H1 (cell line): ENCODE measurements at regions not wholly inside any gene's neighbourhood (a gene's known extent, or its start where the extent isn't known, plus 50 kb on each side); places are given as distances from the start of the nearest gene placed in this dataset.

Experiments used
- CTCF ChIA-PET: fragments of 300-600 bp; sonication (Branson Sonifier 250); formaldehyde crosslinking; loops from one replicate; lab custom pipeline; 2021; ENCODE audit not compliant: partially characterized antibody; lab: Charles Lee
- POLR2A ChIA-PET: fragments of 300-600 bp; sonication (Branson Sonifier 250); formaldehyde crosslinking; loops from one replicate; lab custom pipeline; 2021; ENCODE audit warnings: inconsistent platforms; ENCODE audit not compliant: partially characterized antibody; lab: Charles Lee
- DNase-seq, 2 experiments: peaks; one replicate each; pipeline versions ENCODE4 v3.0.0 to v3.0.0-alpha.2; 2010 to 2022; ENCODE audit warnings: low spot score in 2 of 2, low read depth in 1 of 2, mixed read lengths in 1 of 2
- FAIRE-seq: peaks from 2 replicates; lab custom pipeline; 2011; peaks lifted over from hg19 to GRCh38; lab: Jason Lieb, UNC
- H2AFZ ChIP-seq: 2 replicates; pipeline ENCODE4 v1.8.1; 2012; ENCODE audit warnings: low read length, inconsistent platforms
- H2AK5ac ChIP-seq: 2 replicates; pipeline ENCODE4 v1.6.1; 2013; ENCODE audit warnings: low read depth, low read length
- H2BK120ac ChIP-seq: replicated peaks from 2 replicates; pipeline ENCODE3; 2013; ENCODE audit warnings: low read depth, low read length, inconsistent platforms
- H2BK12ac ChIP-seq: 2 replicates; pipeline ENCODE4 v1.6.1; 2013; ENCODE audit warnings: low read depth, low read length
- H2BK15ac ChIP-seq: 2 replicates; pipeline ENCODE4 v1.6.1; 2013; ENCODE audit warnings: low read length
- H2BK20ac ChIP-seq: 2 replicates; pipeline ENCODE4 v1.6.1; 2013; ENCODE audit warnings: low read length
- H2BK5ac ChIP-seq: 2 replicates; pipeline ENCODE4 v1.6.1; 2013; ENCODE audit warnings: low read depth, low read length
- H3K14ac ChIP-seq: 2 replicates; pipeline ENCODE4 v1.6.1; 2013; ENCODE audit warnings: inconsistent platforms; ENCODE audit not compliant: insufficient read length
- H3K18ac ChIP-seq: 2 replicates; pipeline ENCODE4 v1.6.1; 2013; ENCODE audit warnings: low read length; ENCODE audit errors: extremely low read depth
- H3K23ac ChIP-seq: 2 replicates; pipeline ENCODE4 v1.6.1; 2013; ENCODE audit warnings: inconsistent platforms; ENCODE audit not compliant: insufficient read length
- H3K23me2 ChIP-seq: 2 replicates; pipeline ENCODE4 v1.6.1; 2013; ENCODE audit warnings: low read depth, low read length
- H3K27ac ChIP-seq: 2 replicates; pipeline ENCODE4 v1.6.1; 2011; ENCODE audit warnings: low read depth, low read length, inconsistent platforms
- H3K27me3 ChIP-seq, 4 experiments: replicated peaks in 1 of 4; 1 replicate in 1 of 4; 2 replicates in 3 of 4; pipeline versions ENCODE4 v1.6.1 to v1.8.1; 2011 to 2013; ENCODE audit warnings: low read length in 3 of 4, mild to moderate bottlenecking in 3 of 4, inconsistent platforms in 2 of 4, mixed read lengths in 2 of 4, moderate library complexity in 1 of 4; ENCODE audit not compliant: control insufficient read depth in 3 of 4, insufficient read depth in 3 of 4; ENCODE audit errors: extremely low read depth in 1 of 4
- H3K36me3 ChIP-seq, 4 experiments: 2 replicates each; pipeline versions ENCODE4 v1.6.1 to v1.8.1; 2011 to 2013; ENCODE audit warnings: mild to moderate bottlenecking in 4 of 4, low read length in 3 of 4, moderate library complexity in 2 of 4, control low read depth in 1 of 4, inconsistent platforms in 1 of 4; ENCODE audit not compliant: insufficient read depth in 4 of 4, control insufficient read depth in 2 of 4
- H3K4ac ChIP-seq: replicated peaks from 2 replicates; pipeline ENCODE3; 2013; ENCODE audit warnings: low read length, low read depth, mixed read lengths, inconsistent platforms; ENCODE audit not compliant: insufficient read length
- H3K4me1 ChIP-seq, 4 experiments: replicated peaks in 1 of 4; 1 replicate in 1 of 4; 2 replicates in 3 of 4; pipeline versions ENCODE4 v1.6.1 to v1.8.1; 2011 to 2013; ENCODE audit warnings: low read length in 3 of 4, inconsistent platforms in 2 of 4, mixed read lengths in 1 of 4; ENCODE audit not compliant: insufficient read depth in 4 of 4, control insufficient read depth in 3 of 4
- H3K4me2 ChIP-seq, 2 experiments: 2 replicates each; pipeline versions ENCODE4 v1.6.1 to v1.8.1; 2011 to 2013; ENCODE audit warnings: low read depth in 2 of 2, low read length in 2 of 2, control low read depth in 1 of 2, inconsistent platforms in 1 of 2, mild to moderate bottlenecking in 1 of 2; ENCODE audit not compliant: insufficient read depth in 1 of 2
- H3K4me3 ChIP-seq, 4 experiments: fragments of 200-600, 300-600 bp in 1 of 4; sonication (generic), shearing (Covaris generic), sonication (Bioruptor Twin) in 1 of 4; 2 replicates each; pipeline versions ENCODE4 v1.5.1 to v1.8.1; 2011 to 2016; ENCODE audit warnings: low read length in 4 of 4, low read depth in 3 of 4, control low read depth in 2 of 4, inconsistent platforms in 2 of 4, mild to moderate bottlenecking in 2 of 4, mixed read lengths in 1 of 4, moderate library complexity in 1 of 4; ENCODE audit not compliant: insufficient read depth in 2 of 4; ENCODE audit errors: extremely low read depth in 1 of 4
- H3K56ac ChIP-seq: replicated peaks from 2 replicates; pipeline ENCODE3; 2013; ENCODE audit warnings: low read depth, mild to moderate bottlenecking, mixed read lengths, low read length, inconsistent platforms; ENCODE audit not compliant: insufficient read length
- H3K79me1 ChIP-seq: 2 replicates; pipeline ENCODE4 v1.6.1; 2013; ENCODE audit warnings: low read depth, low read length, control low read depth
- H3K79me2 ChIP-seq, 2 experiments: 2 replicates each; pipeline versions ENCODE4 v1.6.1 to v1.8.1; 2012 to 2013; ENCODE audit warnings: low read length in 2 of 2, mild to moderate bottlenecking in 2 of 2, inconsistent platforms in 1 of 2; ENCODE audit not compliant: insufficient read depth in 2 of 2, control insufficient read depth in 1 of 2
- H3K9ac ChIP-seq, 4 experiments: replicated peaks in 1 of 4; 1 replicate in 1 of 4; 2 replicates in 3 of 4; pipeline versions ENCODE4 v1.6.1 to v1.8.1; 2011 to 2013; ENCODE audit warnings: low read depth in 3 of 4, low read length in 3 of 4, control low read depth in 2 of 4, mild to moderate bottlenecking in 2 of 4, moderate library complexity in 2 of 4, inconsistent platforms in 1 of 4; ENCODE audit errors: extremely low read depth in 1 of 4
- H3K9me3 ChIP-seq, 2 experiments: 2 replicates each; pipeline versions ENCODE4 v1.6.1 to v1.8.1; 2012 to 2013; ENCODE audit warnings: mild to moderate bottlenecking in 2 of 2, moderate library complexity in 2 of 2, control low read depth in 1 of 2, inconsistent platforms in 1 of 2, low read depth in 1 of 2, low read length in 1 of 2, mixed read lengths in 1 of 2; ENCODE audit not compliant: insufficient read depth in 2 of 2
- H4K20me1 ChIP-seq, 2 experiments: replicated peaks in 1 of 2; 2 replicates each; pipeline versions ENCODE3 to v1.8.1; 2011 to 2013; ENCODE audit warnings: inconsistent platforms in 2 of 2, low read length in 2 of 2, mild to moderate bottlenecking in 1 of 2; ENCODE audit not compliant: insufficient read depth in 2 of 2, control insufficient read depth in 1 of 2
- H4K5ac ChIP-seq: 2 replicates; pipeline ENCODE4 v1.6.1; 2013; ENCODE audit warnings: low read length, low read depth, mixed read lengths, inconsistent platforms; ENCODE audit not compliant: insufficient read length
- H4K8ac ChIP-seq: 2 replicates; pipeline ENCODE4 v1.8.0; 2013; ENCODE audit warnings: mild to moderate bottlenecking, moderate library complexity, low read length, inconsistent platforms; ENCODE audit not compliant: insufficient read depth; ENCODE audit errors: extremely low read depth
- H4K91ac ChIP-seq: replicated peaks from 2 replicates; pipeline ENCODE3; 2013; ENCODE audit warnings: low read length, mixed read lengths, inconsistent platforms; ENCODE audit not compliant: insufficient read length
- BCL11A ChIP-seq, 2 experiments: IDR thresholded peaks; one replicate each; pipeline ENCODE4 v1.6.1; 2011; ENCODE audit warnings: low read depth in 2 of 2, low read length in 2 of 2, mild to moderate bottlenecking in 2 of 2
- JUND ChIP-seq: IDR thresholded peaks from 2 replicates; pipeline ENCODE4 v1.6.1; 2011; ENCODE audit warnings: mild to moderate bottlenecking, improper control_type of control experiment, low read length
- KDM5A ChIP-seq: fragments of 200-600 bp; IDR thresholded peaks from 2 replicates; pipeline ENCODE4 v1.7.1; 2012; ENCODE audit warnings: mild to moderate bottlenecking, low read length, inconsistent platforms, mixed read lengths
- MAFK ChIP-seq: IDR thresholded peaks from 2 replicates; pipeline ENCODE4 v1.6.1; 2012; ENCODE audit warnings: low read depth, mild to moderate bottlenecking, improper control_type of control experiment, low read length
- RFX5 ChIP-seq: IDR thresholded peaks from 2 replicates; pipeline ENCODE4 v1.6.1; 2011; ENCODE audit warnings: low read depth, low read length, improper control_type of control experiment, borderline replicate concordance
- SIX5 ChIP-seq: IDR thresholded peaks from 2 replicates; pipeline ENCODE4 v1.6.1; 2011; ENCODE audit warnings: mild to moderate bottlenecking, low read depth, low read length
- SUZ12 ChIP-seq: fragments of 200-600 bp; sonication (generic); IDR thresholded peaks from 2 replicates; pipeline ENCODE4 v1.6.1; 2012; ENCODE audit warnings: mild to moderate bottlenecking, inconsistent platforms, low read length, moderate library complexity, mixed read lengths
- YY1 ChIP-seq: IDR thresholded peaks from 2 replicates; pipeline ENCODE4 v1.6.1; 2011; ENCODE audit warnings: low read depth, mild to moderate bottlenecking, low read length
- TF ChIP-seq, protein P1 (sequence below): IDR thresholded peaks from 2 replicates; pipeline ENCODE4 v1.6.1; 2011; ENCODE audit warnings: low read length, improper control_type of control experiment
- TF ChIP-seq, protein P2 (sequence below): IDR thresholded peaks from 2 replicates; pipeline ENCODE4 v1.6.1; 2012; ENCODE audit warnings: inconsistent platforms

DNA sequence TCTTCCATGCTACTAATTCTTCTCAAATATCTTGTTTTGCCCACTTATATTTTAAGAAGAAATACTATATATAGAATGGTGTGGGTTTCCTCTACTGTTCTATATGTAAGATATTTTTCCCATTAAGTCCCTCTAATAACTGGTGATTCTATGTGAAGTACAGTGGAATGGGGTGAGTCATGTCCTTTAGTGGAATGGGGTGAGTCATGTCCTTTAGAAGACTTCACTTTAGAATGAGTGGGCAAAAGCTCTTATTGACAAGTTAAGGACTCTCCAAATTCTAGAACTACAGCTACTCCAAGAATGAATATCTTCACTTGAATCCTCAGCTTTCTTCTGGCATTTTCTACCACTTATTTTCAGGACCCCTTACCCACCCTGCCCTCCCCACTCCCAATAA, 349.9 kb downstream of the ETNK1 start:
- DNase-seq, result no peak
- no peak overlapping the region for H3K27ac ChIP-seq
- TF ChIP-seq MAFK, result no peak
- TF ChIP-seq, protein P1, sequence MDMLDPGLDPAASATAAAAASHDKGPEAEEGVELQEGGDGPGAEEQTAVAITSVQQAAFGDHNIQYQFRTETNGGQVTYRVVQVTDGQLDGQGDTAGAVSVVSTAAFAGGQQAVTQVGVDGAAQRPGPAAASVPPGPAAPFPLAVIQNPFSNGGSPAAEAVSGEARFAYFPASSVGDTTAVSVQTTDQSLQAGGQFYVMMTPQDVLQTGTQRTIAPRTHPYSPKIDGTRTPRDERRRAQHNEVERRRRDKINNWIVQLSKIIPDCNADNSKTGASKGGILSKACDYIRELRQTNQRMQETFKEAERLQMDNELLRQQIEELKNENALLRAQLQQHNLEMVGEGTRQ, result no peak
- TF ChIP-seq JUND, result no peak
- no peak for TF ChIP-seq BCL11A (IDR thresholded peaks at IDR 0.05; ENCODE audit: low read depth in 2 of 2, low read length in 2 of 2)
- TF ChIP-seq, protein P2, sequence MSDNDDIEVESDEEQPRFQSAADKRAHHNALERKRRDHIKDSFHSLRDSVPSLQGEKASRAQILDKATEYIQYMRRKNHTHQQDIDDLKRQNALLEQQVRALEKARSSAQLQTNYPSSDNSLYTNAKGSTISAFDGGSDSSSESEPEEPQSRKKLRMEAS, result no peak
- no peak for TF ChIP-seq RFX5
- TF ChIP-seq SIX5, result no peak
- no peak for TF ChIP-seq YY1
- no peak for TF ChIP-seq KDM5A
- no peak for TF ChIP-seq SUZ12
- TF ChIP-seq, all 59 proteins: peak for 0
- Histone ChIP-seq H2BK12ac (no peak overlapping the region), H3K23ac (no peak overlapping the region), H2AK5ac (no peak overlapping the region), H2BK120ac (no peak overlapping the region), H2BK5ac (no peak overlapping the region), H3K4me2 (no peak overlapping the region), H3K36me3 (no peaks in the 10 kb centered on the region), H3K79me1 (no peaks in the 10 kb centered on the region), H3K9ac (no peak overlapping the region), H3K4me1 (no peaks in the 10 kb centered on the region), H2AFZ (no peak overlapping the region), H3K79me2 (no peaks in the 10 kb centered on the region), H3K23me2 (no peaks in the 10 kb centered on the region), H4K20me1 (no peaks in the 10 kb centered on the region), H3K4ac (no peak overlapping the region), H2BK15ac (no peak overlapping the region), H3K56ac (no peak overlapping the region), H3K4me3 (no peak overlapping the region), H4K8ac (no peak overlapping the region), H2BK20ac (no peak overlapping the region), H3K18ac (no peak overlapping the region), H3K27me3 (no peaks in the 10 kb centered on the region), H3K9me3 (no peaks in the 10 kb centered on the region), H3K14ac (no peak overlapping the region), H4K91ac (no peak overlapping the region), H4K5ac (no peak overlapping the region)
- CTCF ChIA-PET, result interaction anchor here (0.9 kb wide), 1 partner anchor 119 kb away, joined by 4 read pairs; no protein-coding TSS in a partner anchor
- FAIRE-seq, result no peak
- POLR2A ChIA-PET, result no interaction called here
